GM12891 (cell line): ENCODE measurements at regions not wholly inside any gene's neighbourhood (a gene's known extent, or its start where the extent isn't known, plus 50 kb on each side); places are given as distances from the start of the nearest gene placed in this dataset.

ENCODE experiments used
- PAX5 ChIP-seq: IDR thresholded peaks from 2 replicates; pipeline ENCODE4 v1.6.1; 2011; ENCODE audit warnings: low read length, moderate library complexity, mild to moderate bottlenecking; ENCODE audit not compliant: insufficient read depth, severe bottlenecking
- POLR2A ChIP-seq: IDR thresholded peaks from 2 replicates; pipeline ENCODE4 v1.6.1; 2011; ENCODE audit warnings: low read depth, low read length, control low read depth
- POLR2AphosphoS5 ChIP-seq: IDR thresholded peaks from 2 replicates; pipeline ENCODE4 v1.6.1; 2011; ENCODE audit warnings: low read depth, low read length, control low read depth
- POU2F2 ChIP-seq: IDR thresholded peaks from 2 replicates; pipeline ENCODE4 v1.6.1; 2011; ENCODE audit warnings: low read depth, mild to moderate bottlenecking, control low read depth, low read length, moderate library complexity
- SPI1 ChIP-seq: IDR thresholded peaks from 2 replicates; pipeline ENCODE4 v1.6.1; 2011; ENCODE audit warnings: low read depth, low read length, control low read depth
- TAF1 ChIP-seq: IDR thresholded peaks from 2 replicates; pipeline ENCODE4 v1.6.1; 2011; ENCODE audit warnings: low read depth, low read length, control low read depth

DNA sequence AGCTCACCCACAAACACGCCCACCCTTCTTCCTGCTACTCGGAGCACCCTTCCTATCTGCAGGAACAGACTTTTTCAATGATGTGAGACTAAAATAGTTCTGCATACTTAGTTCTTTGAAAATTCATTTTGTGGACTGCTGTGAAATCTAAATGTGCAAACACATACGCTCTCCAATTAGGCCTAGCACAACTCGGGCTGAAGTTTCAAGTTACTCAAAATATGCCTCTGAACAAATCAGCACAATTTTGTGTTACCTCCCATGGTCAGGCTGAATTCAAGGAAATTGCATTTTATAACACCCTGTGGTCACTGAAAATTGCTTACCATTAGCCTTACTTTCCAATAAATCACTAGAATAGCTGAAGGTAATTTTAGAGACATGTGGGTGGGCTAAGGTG lies 323.8 kb upstream of the ADCY2 start:
- TF ChIP-seq POLR2AphosphoS5 (no peak), POLR2A (no peak), TAF1 (no peak), SPI1 (no peak), POU2F2 (no peak), PAX5 (no peak)
